ENCODE measurements at regions not wholly inside any gene's neighbourhood (a gene's known extent, or its start where the extent isn't known, plus 50 kb on each side); places are given as distances from the start of the nearest gene placed in this dataset.

GRCh38 chr2:8089596-8089995 lies 592.3 kb upstream of the ID2 start:
- Histone ChIP-seq H3K27me3 (ENCODE audit: control insufficient read depth in 2 of 2, insufficient read depth in 2 of 2, low read length in 2 of 2) (peaks cover 2 to 3% of the 10 kb centered on the region in 2 experiments; a peak in 2 of 5 replicates), H3K27ac (ENCODE audit: extremely low read depth, low read depth, low read length) (no peak overlapping the region), H3K36me3 (ENCODE audit: control insufficient read depth, insufficient read depth, low read length) (no peaks in the 10 kb centered on the region), H2AFZ (ENCODE audit: low read depth, low read length) (no peak overlapping the region), H3K9ac (ENCODE audit: insufficient read depth in 1 of 2, low read depth in 2 of 2, low read length in 2 of 2) (no peak overlapping the region), H3K4me3 (no peak overlapping the region), H4K20me1 (replicated peaks; ENCODE audit: control insufficient read depth, insufficient read depth, low read length) (no peaks in the 10 kb centered on the region), H3K9me1 (ENCODE audit: control insufficient read depth, insufficient read depth, low read length) (no peaks in the 10 kb centered on the region), H3K4me2 (ENCODE audit: insufficient read depth, low read length) (no peak overlapping the region), H3K9me3 (replicated peaks; ENCODE audit: control insufficient read depth, insufficient read depth, low read depth, low read length) (no peaks in the 10 kb centered on the region), H3K4me1 (replicated peaks in 1 of 2; ENCODE audit: control insufficient read depth in 2 of 2, insufficient read depth in 2 of 2, low read length in 2 of 2) (no peaks in the 10 kb centered on the region; a peak in 1 of 5 replicates), H3K79me2 (ENCODE audit: control insufficient read depth, insufficient read depth, low read length) (no peaks in the 10 kb centered on the region)
- TF ChIP-seq HOXB6 (CRISPR knock-in tag; IDR thresholded peaks at IDR 0.05; ENCODE audit: borderline replicate concordance) (no peak), SMARCA4 (IDR thresholded peaks at IDR 0.05) (no peak), USF1 (CRISPR knock-in tag; IDR thresholded peaks at IDR 0.05) (no peak), FOSL1 (tag; conservative IDR thresholded peaks at IDR 0.05) (peak; percentile 88)
- FAIRE-seq (no peak), ATAC-seq (no peak), DNase-seq (ENCODE audit: extremely low read depth in 1 of 4, low spot score in 3 of 4) (no peak)
- 0% methylated on average over 7 of the region's 7 CpGs for WGBS (ENCODE audit: insufficient coverage, low coverage, missing lambda C conversion rate)
- CTCF ChIA-PET (ENCODE audit: low intra/inter-chr PET ratio), result no interaction called here
- in situ Hi-C loops (cut with MboI), result no loop called here
- POLR2A ChIA-PET, result no interaction called here
- BruUV-seq (replicated peaks), result no TSS peak
- intact Hi-C loops (cut with micrococcal nuclease), result no loop called here

All from K562 (cell line).